AG09319 (cell line): ENCODE measurements at regions not wholly inside any gene's neighbourhood (a gene's known extent, or its start where the extent isn't known, plus 50 kb on each side); places are given as distances from the start of the nearest gene placed in this dataset.

Experiments
- DNase-seq: peaks from one replicate; pipeline ENCODE4 v3.0.0-alpha.2; 2010; ENCODE audit warnings: low read depth; ENCODE audit errors: extremely low read depth
- CTCF ChIP-seq: IDR thresholded peaks from 2 replicates; pipeline ENCODE4 v1.5.1; 2011; ENCODE audit warnings: low read depth, mild to moderate bottlenecking, inconsistent platforms, low read length, moderate library complexity

- no peak for DNase-seq
- TF ChIP-seq CTCF: no peak
These were observed 77.3 kb downstream of the EDN1 start for GRCh38 chr6:12367412-12367811.

GRCh38 chr6:12369355-12369754 lies 79.2 kb downstream of the EDN1 start:
- no peak for TF ChIP-seq CTCF
- no peak for DNase-seq

GRCh38 chr6:12369781-12370262 lies 79.7 kb downstream of the EDN1 start:
- TF ChIP-seq CTCF: no peak
- DNase-seq: no peak

- DNase-seq: no peak
- no peak for TF ChIP-seq CTCF
These were observed 81.0 kb downstream of the EDN1 start for GRCh38 chr6:12371151-12371550.

GRCh38 chr6:12371641-12372146 lies 81.5 kb downstream of the EDN1 start:
- no peak for TF ChIP-seq CTCF
- DNase-seq: no peak

- TF ChIP-seq CTCF: no peak
- DNase-seq: no peak
These were observed 89.0 kb downstream of the EDN1 start for GRCh38 chr6:12379181-12379580.

- no peak for DNase-seq
- no peak for TF ChIP-seq CTCF
These were observed 91.4 kb downstream of the EDN1 start for GRCh38 chr6:12381587-12381986.
